ENCODE measurements at regions not wholly inside any gene's neighbourhood (a gene's known extent, or its start where the extent isn't known, plus 50 kb on each side); places are given as distances from the start of the nearest gene placed in this dataset.

DNA sequence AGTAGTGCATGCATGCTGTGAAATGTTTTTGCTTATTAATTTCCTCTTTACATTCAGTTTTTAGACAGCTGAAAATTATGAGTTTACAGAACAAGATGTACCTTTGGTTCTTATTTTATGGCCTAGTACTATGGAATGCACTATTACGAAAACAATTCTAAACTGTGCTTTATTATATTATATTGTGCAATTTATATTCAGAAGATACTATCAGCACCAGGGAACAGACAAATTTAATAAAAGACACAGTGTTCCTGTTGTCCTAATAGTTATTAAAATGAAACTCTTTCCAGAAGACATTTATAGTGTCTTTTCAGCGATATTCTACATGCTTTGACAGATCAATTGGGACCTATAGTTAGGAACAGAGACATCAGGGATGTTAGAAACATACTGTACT is 427.3 kb downstream of the BTG1 start:
- TF ChIP-seq, protein P1, sequence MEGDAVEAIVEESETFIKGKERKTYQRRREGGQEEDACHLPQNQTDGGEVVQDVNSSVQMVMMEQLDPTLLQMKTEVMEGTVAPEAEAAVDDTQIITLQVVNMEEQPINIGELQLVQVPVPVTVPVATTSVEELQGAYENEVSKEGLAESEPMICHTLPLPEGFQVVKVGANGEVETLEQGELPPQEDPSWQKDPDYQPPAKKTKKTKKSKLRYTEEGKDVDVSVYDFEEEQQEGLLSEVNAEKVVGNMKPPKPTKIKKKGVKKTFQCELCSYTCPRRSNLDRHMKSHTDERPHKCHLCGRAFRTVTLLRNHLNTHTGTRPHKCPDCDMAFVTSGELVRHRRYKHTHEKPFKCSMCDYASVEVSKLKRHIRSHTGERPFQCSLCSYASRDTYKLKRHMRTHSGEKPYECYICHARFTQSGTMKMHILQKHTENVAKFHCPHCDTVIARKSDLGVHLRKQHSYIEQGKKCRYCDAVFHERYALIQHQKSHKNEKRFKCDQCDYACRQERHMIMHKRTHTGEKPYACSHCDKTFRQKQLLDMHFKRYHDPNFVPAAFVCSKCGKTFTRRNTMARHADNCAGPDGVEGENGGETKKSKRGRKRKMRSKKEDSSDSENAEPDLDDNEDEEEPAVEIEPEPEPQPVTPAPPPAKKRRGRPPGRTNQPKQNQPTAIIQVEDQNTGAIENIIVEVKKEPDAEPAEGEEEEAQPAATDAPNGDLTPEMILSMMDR (IDR thresholded peaks at IDR 0.05; ENCODE audit: borderline replicate concordance, extremely low read depth, low read length, poor library complexity, severe bottlenecking), result no peak
- no peak for TF ChIP-seq EZH2 (IDR thresholded peaks at IDR 0.05; ENCODE audit: borderline replicate concordance, low read depth, low read length, severe bottlenecking)
